CD4-positive, alpha-beta T cell (primary cell): ENCODE measurements at regions not wholly inside any gene's neighbourhood (a gene's known extent, or its start where the extent isn't known, plus 50 kb on each side); places are given as distances from the start of the nearest gene placed in this dataset.
A peak's percentile ranks its signal among the peaks of the same experiment; 100 is the strongest.

Experiments used
- ATAC-seq: fragments of 200-7000 bp; cut with Tn5 transposase; one replicate; pipeline ENCODE4 v1.10.0; 2022; ENCODE audit warnings: mild to moderate bottlenecking; ENCODE audit not compliant: poor library complexity
- CTCF ChIA-PET: fragments of 350-600 bp; sonication (Branson Sonifier 250); formaldehyde crosslinking; loops from one replicate; lab custom pipeline; 2021; ENCODE audit warnings: antibody characterized with exemption, inconsistent platforms; lab: Charles Lee
- POLR2A ChIA-PET: fragments of 350-600 bp; sonication (Branson Sonifier 250); formaldehyde crosslinking; loops from one replicate; lab custom pipeline; 2021; ENCODE audit warnings: antibody characterized with exemption, inconsistent platforms; lab: Charles Lee
- DNase-seq, 14 experiments: peaks; one replicate each; pipeline ENCODE4 v3.0.0-alpha.2; 2013 to 2020; ENCODE audit warnings: mixed read lengths in 2 of 14
- H3K27ac ChIP-seq, 2 donors: one replicate each; pipeline versions ENCODE4 v1.5.1 to v1.7.0; 2013; ENCODE audit warnings: low read length in 2 of 2, low read depth in 1 of 2, mild to moderate bottlenecking in 1 of 2
- H3K27me3 ChIP-seq, 2 experiments: 1 replicate in 1 of 2; 2 replicates in 1 of 2; pipeline versions ENCODE4 v1.6.1 to v1.7.0; 2013; ENCODE audit warnings: low read length in 2 of 2, control low read depth in 1 of 2, mild to moderate bottlenecking in 1 of 2, moderate library complexity in 1 of 2; ENCODE audit not compliant: insufficient read depth in 2 of 2, control insufficient read depth in 1 of 2
- H3K36me3 ChIP-seq: one replicate; pipeline ENCODE4 v1.6.1; 2013; ENCODE audit warnings: low read length, control low read depth; ENCODE audit not compliant: insufficient read depth
- H3K4me1 ChIP-seq: one replicate; pipeline ENCODE4 v1.6.1; 2013; ENCODE audit warnings: low read length, control low read depth; ENCODE audit not compliant: insufficient read depth
- H3K4me3 ChIP-seq: one replicate; pipeline ENCODE4 v1.5.1; 2013; ENCODE audit warnings: mild to moderate bottlenecking, low read length, moderate library complexity
- H3K9me3 ChIP-seq, 2 experiments: 1 replicate in 1 of 2; 2 replicates in 1 of 2; pipeline versions ENCODE4 v1.6.1 to v1.7.0; 2013; ENCODE audit warnings: low read length in 2 of 2, mild to moderate bottlenecking in 2 of 2, control low read depth in 1 of 2, moderate library complexity in 1 of 2; ENCODE audit not compliant: control insufficient read depth in 1 of 2, insufficient read depth in 1 of 2
- H3K27ac Mint-ChIP-seq: one replicate; pipeline ENCODE4 v1.8.0; 2020; ENCODE audit warnings: mixed read lengths
- H3K27me3 Mint-ChIP-seq: one replicate; pipeline ENCODE4 v1.8.0; 2021; ENCODE audit warnings: mixed read lengths
- H3K36me3 Mint-ChIP-seq: one replicate; pipeline ENCODE4 v1.8.0; 2021; ENCODE audit warnings: low read depth, mixed read lengths
- H3K4me1 Mint-ChIP-seq: one replicate; pipeline ENCODE4 v1.8.0; 2021; ENCODE audit warnings: low read depth, mixed read lengths
- H3K4me3 Mint-ChIP-seq: one replicate; pipeline ENCODE4 v1.8.0; 2020; ENCODE audit warnings: mild to moderate bottlenecking, mixed read lengths
- H3K9me3 Mint-ChIP-seq: one replicate; pipeline ENCODE4 v1.8.0; 2020; ENCODE audit warnings: mixed read lengths
- intact Hi-C, 2 experiments: fragments of 100-400 bp; cut with DNase I in 1 of 2; cut with micrococcal nuclease in 1 of 2; formaldehyde crosslinking; loops; one replicate each; pipeline versions ENCODE4 v1.15.1 to v1.9.0; 2023 to 2025; cut with DNase I, micrococcal nuclease
- TF ChIP-seq, protein P1 (sequence below): fragments of 200-600 bp; IDR thresholded peaks from one replicate; pipeline ENCODE4 v1.8.0; 2022; ENCODE audit warnings: antibody characterized with exemption, mild to moderate bottlenecking

GRCh38 chr2:193476171-193476800, 1281.6 kb upstream of the TMEFF2 start:
- Mint-ChIP-seq H3K4me1 (peaks cover 7% of the 10 kb centered on the region), H3K36me3 (no peaks in the 10 kb centered on the region), H3K4me3 (no peak overlapping the region), H3K27ac (no peak overlapping the region), H3K27me3 (no peaks in the 10 kb centered on the region), H3K9me3 (peaks cover 3% of the 10 kb centered on the region)
- Histone ChIP-seq H3K36me3 (no peaks in the 10 kb centered on the region), H3K27me3 (no peaks in the 10 kb centered on the region), H3K27ac (no peak overlapping the region), H3K4me3 (no peak overlapping the region), H3K9me3 (no peaks in the 10 kb centered on the region), H3K4me1 (no peaks in the 10 kb centered on the region)
- ChIA-PET POLR2A (no interaction called here), CTCF (no interaction called here)
- peak in 2 of 14 experiments; percentile 1 to 21 for DNase-seq
- intact Hi-C loops = no loop called here
- TF ChIP-seq, protein P1, sequence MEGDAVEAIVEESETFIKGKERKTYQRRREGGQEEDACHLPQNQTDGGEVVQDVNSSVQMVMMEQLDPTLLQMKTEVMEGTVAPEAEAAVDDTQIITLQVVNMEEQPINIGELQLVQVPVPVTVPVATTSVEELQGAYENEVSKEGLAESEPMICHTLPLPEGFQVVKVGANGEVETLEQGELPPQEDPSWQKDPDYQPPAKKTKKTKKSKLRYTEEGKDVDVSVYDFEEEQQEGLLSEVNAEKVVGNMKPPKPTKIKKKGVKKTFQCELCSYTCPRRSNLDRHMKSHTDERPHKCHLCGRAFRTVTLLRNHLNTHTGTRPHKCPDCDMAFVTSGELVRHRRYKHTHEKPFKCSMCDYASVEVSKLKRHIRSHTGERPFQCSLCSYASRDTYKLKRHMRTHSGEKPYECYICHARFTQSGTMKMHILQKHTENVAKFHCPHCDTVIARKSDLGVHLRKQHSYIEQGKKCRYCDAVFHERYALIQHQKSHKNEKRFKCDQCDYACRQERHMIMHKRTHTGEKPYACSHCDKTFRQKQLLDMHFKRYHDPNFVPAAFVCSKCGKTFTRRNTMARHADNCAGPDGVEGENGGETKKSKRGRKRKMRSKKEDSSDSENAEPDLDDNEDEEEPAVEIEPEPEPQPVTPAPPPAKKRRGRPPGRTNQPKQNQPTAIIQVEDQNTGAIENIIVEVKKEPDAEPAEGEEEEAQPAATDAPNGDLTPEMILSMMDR = no peak
- ATAC-seq = no peak

DNA sequence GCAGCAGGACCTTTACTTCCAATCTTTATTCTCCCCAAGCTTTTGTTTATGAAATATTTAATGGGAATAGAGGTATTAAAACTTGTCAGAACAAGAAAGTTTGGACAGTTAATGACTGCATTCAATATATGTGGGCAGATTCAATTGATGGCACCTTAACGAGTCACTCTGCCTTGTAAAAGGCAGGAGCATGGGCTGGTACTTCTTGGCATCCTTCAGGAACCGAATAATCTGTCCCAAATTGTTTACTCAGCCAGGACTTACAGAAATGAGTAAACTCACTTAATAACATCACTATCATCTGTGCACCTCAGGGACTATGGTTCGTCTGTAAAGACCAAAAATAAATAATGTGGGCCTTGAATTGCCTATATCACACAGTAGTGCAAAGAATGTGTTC, 1280.3 kb upstream of the TMEFF2 start:
- POLR2A ChIA-PET = no interaction called here
- Mint-ChIP-seq H3K4me1 (peaks cover 7% of the 10 kb centered on the region), H3K27ac (no peak overlapping the region), H3K27me3 (no peaks in the 10 kb centered on the region), H3K9me3 (peaks cover 3% of the 10 kb centered on the region), H3K4me3 (no peak overlapping the region), H3K36me3 (no peaks in the 10 kb centered on the region)
- H3K4me1 ChIP-seq = no peaks in the 10 kb centered on the region
- TF ChIP-seq, protein P1 = no peak
- ATAC-seq = no peak
- intact Hi-C loops = no loop called here
- CTCF ChIA-PET = no interaction called here
- no peaks in the 10 kb centered on the region for H3K36me3 ChIP-seq
- H3K4me3 ChIP-seq = no peak overlapping the region
- H3K27ac ChIP-seq = no peak overlapping the region
- no peaks in the 10 kb centered on the region for H3K9me3 ChIP-seq
- no peaks in the 10 kb centered on the region for H3K27me3 ChIP-seq
- DNase-seq = no peak

- no peak for DNase-seq
- ATAC-seq = no peak
Measured at GRCh38 chr2:193469251-193469650, 1274.5 kb upstream of the TMEFF2 start.

More at GRCh38 chr2:193469251-193469650, 1274.5 kb upstream of the TMEFF2 start:
- Mint-ChIP-seq H3K9me3 (peaks cover 3% of the 10 kb centered on the region), H3K27ac (no peak overlapping the region), H3K4me3 (no peak overlapping the region), H3K36me3 (no peaks in the 10 kb centered on the region), H3K27me3 (no peaks in the 10 kb centered on the region), H3K4me1 (peaks cover 6% of the 10 kb centered on the region)
- Histone ChIP-seq H3K4me3 (no peak overlapping the region), H3K27ac (no peak overlapping the region), H3K4me1 (no peaks in the 10 kb centered on the region), H3K9me3 (no peaks in the 10 kb centered on the region), H3K27me3 (no peaks in the 10 kb centered on the region), H3K36me3 (no peaks in the 10 kb centered on the region)
- intact Hi-C loops = no loop called here
- ChIA-PET POLR2A (no interaction called here), CTCF (no interaction called here)
- TF ChIP-seq, protein P1 = no peak
